OCI-LY1 (cell line): ENCODE measurements at regions not wholly inside any gene's neighbourhood (a gene's known extent, or its start where the extent isn't known, plus 50 kb on each side); places are given as distances from the start of the nearest gene placed in this dataset.

Experiments
- H2AFZ ChIP-seq: fragments of 200-600 bp; sonication (generic), shearing (Covaris generic); 2 replicates; pipeline ENCODE4 v1.6.0; 2014; ENCODE audit warnings: antibody characterized with exemption, mild to moderate bottlenecking, low read length
- H3F3A ChIP-seq: fragments of 200-600 bp; sonication (generic), shearing (Covaris generic); 2 replicates; pipeline ENCODE4 v1.6.0; 2014; ENCODE audit warnings: mild to moderate bottlenecking, antibody characterized with exemption, low read length, moderate library complexity; ENCODE audit not compliant: insufficient read depth
- H3K27ac ChIP-seq: fragments of 200-600 bp; sonication (generic); 2 replicates; pipeline ENCODE4 v1.5.1; 2014; ENCODE audit warnings: low read length, mixed run types, mild to moderate bottlenecking, low read depth; ENCODE audit not compliant: poor library complexity, severe bottlenecking
- H3K27me3 ChIP-seq: fragments of 200-600 bp; sonication (generic); 2 replicates; pipeline ENCODE4 v1.6.0; 2014; ENCODE audit warnings: antibody characterized with exemption, mild to moderate bottlenecking, low read length, moderate library complexity; ENCODE audit not compliant: insufficient read depth
- H3K36me3 ChIP-seq: fragments of 200-600 bp; sonication (generic); 2 replicates; pipeline ENCODE4 v1.6.1; 2014; ENCODE audit warnings: mild to moderate bottlenecking, antibody characterized with exemption, low read length, moderate library complexity, mixed read lengths; ENCODE audit not compliant: insufficient read depth
- H3K4me1 ChIP-seq: fragments of 200-600 bp; sonication (generic); 2 replicates; pipeline ENCODE4 v1.5.1; 2014; ENCODE audit warnings: mild to moderate bottlenecking, low read length, moderate library complexity; ENCODE audit not compliant: insufficient read depth, severe bottlenecking
- H3K4me2 ChIP-seq: fragments of 200-600 bp; sonication (generic), shearing (Covaris generic); 2 replicates; pipeline ENCODE4 v1.6.1; 2014; ENCODE audit warnings: low read length
- H3K4me3 ChIP-seq: fragments of 200-600 bp; sonication (generic); 2 replicates; pipeline ENCODE4 v1.5.1; 2014; ENCODE audit warnings: low read length, low read depth, mild to moderate bottlenecking, mixed read lengths; ENCODE audit not compliant: poor library complexity, severe bottlenecking
- H3K79me2 ChIP-seq: fragments of 200-600 bp; shearing (Covaris generic); 2 replicates; pipeline ENCODE4 v1.6.1; 2016; ENCODE audit warnings: mixed run types, low read length, mixed read lengths; ENCODE audit not compliant: insufficient read depth
- H3K9ac ChIP-seq: fragments of 200-600 bp; sonication (generic), shearing (Covaris generic); 2 replicates; pipeline ENCODE4 v1.6.1; 2014; ENCODE audit warnings: mild to moderate bottlenecking, low read length, mixed read lengths
- H3K9me2 ChIP-seq: fragments of 200-600 bp; sonication (generic), shearing (Covaris generic); 2 replicates; pipeline ENCODE4 v1.6.1; 2014; ENCODE audit warnings: low read depth, mild to moderate bottlenecking, low read length, mixed read lengths
- H3K9me3 ChIP-seq: fragments of 200-600 bp; shearing (Covaris generic); 2 replicates; pipeline ENCODE4 v1.6.1; 2014; ENCODE audit warnings: low read length, mixed read lengths
- H4K20me1 ChIP-seq: fragments of 200-600 bp; sonication (generic), shearing (Covaris generic); 2 replicates; pipeline ENCODE4 v1.6.0; 2016; ENCODE audit warnings: mild to moderate bottlenecking, low read length; ENCODE audit not compliant: insufficient read depth
- CTCF ChIP-seq: fragments of 200-600 bp; sonication (generic), shearing (Covaris generic); IDR thresholded peaks from 2 replicates; pipeline ENCODE4 v1.5.1; 2017; ENCODE audit warnings: mild to moderate bottlenecking, antibody characterized with exemption, low read length, moderate library complexity, mixed read lengths
- EZH2 ChIP-seq: fragments of 200-600 bp; sonication (generic), shearing (Covaris generic); IDR thresholded peaks from 2 replicates; pipeline ENCODE4 v1.8.0; 2017; ENCODE audit warnings: borderline replicate concordance, mixed run types, mild to moderate bottlenecking, antibody characterized with exemption, low read length, moderate library complexity, mixed read lengths

- no peaks in the 10 kb centered on the region for H3K36me3 ChIP-seq
- H3K27me3 ChIP-seq: no peaks in the 10 kb centered on the region
- H2AFZ ChIP-seq: no peak overlapping the region
- no peak overlapping the region for H3K4me2 ChIP-seq
- H3K4me1 ChIP-seq: no peaks in the 10 kb centered on the region
- no peaks in the 10 kb centered on the region for H3K9me3 ChIP-seq
- no peak overlapping the region for H3K9ac ChIP-seq
- H3F3A ChIP-seq: no peaks in the 10 kb centered on the region
- no peaks in the 10 kb centered on the region for H4K20me1 ChIP-seq
- TF ChIP-seq EZH2 (no peak), CTCF (no peak)
- H3K9me2 ChIP-seq: no peaks in the 10 kb centered on the region
- H3K27ac ChIP-seq: no peak overlapping the region
- H3K79me2 ChIP-seq: no peaks in the 10 kb centered on the region
- no peak overlapping the region for H3K4me3 ChIP-seq
Observed at GRCh38 chr7:67990716-67991115, 994.1 kb downstream of the TYW1 start.

- no peak overlapping the region for H3K4me3 ChIP-seq
- no peaks in the 10 kb centered on the region for H3K79me2 ChIP-seq
- H2AFZ ChIP-seq: no peak overlapping the region
- no peaks in the 10 kb centered on the region for H3K36me3 ChIP-seq
- H3F3A ChIP-seq: no peaks in the 10 kb centered on the region
- no peak overlapping the region for H3K27ac ChIP-seq
- H3K4me2 ChIP-seq: no peak overlapping the region
- no peaks in the 10 kb centered on the region for H4K20me1 ChIP-seq
- TF ChIP-seq EZH2 (no peak), CTCF (no peak)
- no peaks in the 10 kb centered on the region for H3K9me3 ChIP-seq
- H3K9ac ChIP-seq: no peak overlapping the region
- no peaks in the 10 kb centered on the region for H3K27me3 ChIP-seq
- H3K4me1 ChIP-seq: no peaks in the 10 kb centered on the region
- H3K9me2 ChIP-seq: no peaks in the 10 kb centered on the region
Observed at GRCh38 chr7:67992287-67992686, 995.7 kb downstream of the TYW1 start.

GRCh38 chr7:68005992-68006391 lies 1009.4 kb downstream of the TYW1 start:
- no peak overlapping the region for H3K4me3 ChIP-seq
- no peaks in the 10 kb centered on the region for H3K27me3 ChIP-seq
- no peaks in the 10 kb centered on the region for H3K9me3 ChIP-seq
- H3F3A ChIP-seq: no peaks in the 10 kb centered on the region
- no peaks in the 10 kb centered on the region for H4K20me1 ChIP-seq
- H2AFZ ChIP-seq: no peak overlapping the region
- H3K79me2 ChIP-seq: no peaks in the 10 kb centered on the region
- H3K4me1 ChIP-seq: no peaks in the 10 kb centered on the region
- H3K36me3 ChIP-seq: no peaks in the 10 kb centered on the region
- no peak overlapping the region for H3K9ac ChIP-seq
- TF ChIP-seq EZH2 (no peak), CTCF (no peak)
- no peak overlapping the region for H3K4me2 ChIP-seq
- H3K27ac ChIP-seq: no peak overlapping the region
- H3K9me2 ChIP-seq: no peaks in the 10 kb centered on the region
